ENCODE measurements at regions not wholly inside any gene's neighbourhood (a gene's known extent, or its start where the extent isn't known, plus 50 kb on each side); places are given as distances from the start of the nearest gene placed in this dataset.

DNA sequence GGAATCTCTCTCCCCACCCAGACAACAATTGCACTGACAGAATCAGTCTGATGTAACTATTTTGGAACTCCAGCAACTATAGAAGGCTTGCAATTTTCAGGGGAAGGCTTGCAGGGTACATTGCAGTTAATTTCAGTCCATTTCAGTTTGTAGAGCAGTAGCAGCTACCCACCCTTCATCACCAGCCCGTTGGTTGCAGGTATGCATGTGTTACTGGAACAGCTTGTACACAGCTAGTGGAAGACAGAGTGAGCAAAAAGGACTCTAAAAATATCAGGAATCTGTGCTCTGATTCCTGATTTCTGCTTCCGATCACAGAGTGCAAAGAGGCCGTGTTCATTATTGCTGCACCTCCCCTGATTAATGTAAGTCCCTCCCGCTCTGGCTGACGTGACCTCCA, 449.0 kb downstream of the NPHP4 start:
- peaks cover 5% of the 10 kb centered on the region for H3K27me3 Mint-ChIP-seq (ENCODE audit: low read depth)

DNA sequence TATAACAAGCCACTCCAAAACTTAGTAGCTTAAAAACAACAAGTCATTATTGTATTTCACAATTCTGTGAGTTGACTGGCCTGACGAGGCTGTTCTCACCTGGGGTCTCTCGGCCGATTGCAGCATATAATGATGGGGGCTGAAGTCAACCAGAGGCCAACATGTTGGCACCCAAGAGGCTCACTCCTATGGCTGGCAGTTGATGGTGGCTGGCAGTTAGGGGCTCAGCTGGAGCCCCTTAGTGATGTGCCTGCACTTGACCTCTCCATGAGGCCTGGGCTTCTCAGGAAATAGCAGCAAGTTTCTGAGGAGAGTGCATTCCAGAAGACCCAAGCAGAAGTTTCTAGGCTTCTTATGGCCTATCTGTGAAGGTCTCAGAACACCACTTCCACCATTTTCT, 459.4 kb downstream of the NPHP4 start:
- no peak overlapping the region for H3K27ac Mint-ChIP-seq
- H3K9me3 Mint-ChIP-seq: peaks cover 12% of the 10 kb centered on the region
- no peaks in the 10 kb centered on the region for H3K4me1 Mint-ChIP-seq
- H3K36me3 Mint-ChIP-seq (ENCODE audit: low read depth): no peaks in the 10 kb centered on the region
- H3K4me3 Mint-ChIP-seq: no peak overlapping the region
- peaks cover 32% of the 10 kb centered on the region for H3K27me3 Mint-ChIP-seq (ENCODE audit: low read depth)
- no peak for TF ChIP-seq CTCF (IDR thresholded peaks at IDR 0.05; ENCODE audit: unreplicated experiment in 3 of 3)

More for the DNA sequence above, 449.0 kb downstream of the NPHP4 start:
- TF ChIP-seq CTCF (IDR thresholded peaks at IDR 0.05; ENCODE audit: unreplicated experiment in 3 of 3): no peak
- Mint-ChIP-seq H3K9me3 (peaks cover 12% of the 10 kb centered on the region), H3K4me1 (no peaks in the 10 kb centered on the region), H3K27ac (no peak overlapping the region), H3K36me3 (ENCODE audit: low read depth) (no peaks in the 10 kb centered on the region), H3K4me3 (no peak overlapping the region)

- no peak overlapping the region for H3K27ac Mint-ChIP-seq
- H3K9me3 Mint-ChIP-seq: peaks cover 7% of the 10 kb centered on the region
- no peak for TF ChIP-seq CTCF (IDR thresholded peaks at IDR 0.05; ENCODE audit: unreplicated experiment in 3 of 3)
- no peaks in the 10 kb centered on the region for H3K36me3 Mint-ChIP-seq (ENCODE audit: low read depth)
- H3K4me3 Mint-ChIP-seq: no peak overlapping the region
- H3K4me1 Mint-ChIP-seq: no peaks in the 10 kb centered on the region
- peaks cover 21% of the 10 kb centered on the region for H3K27me3 Mint-ChIP-seq (ENCODE audit: low read depth)
These were observed 465.2 kb downstream of the NPHP4 start for GRCh38 chr1:5526822-5527551.

GRCh38 chr1:5526385-5526750, 465.9 kb downstream of the NPHP4 start:
- TF ChIP-seq CTCF (IDR thresholded peaks at IDR 0.05; ENCODE audit: unreplicated experiment in 3 of 3): no peak
- peaks cover 7% of the 10 kb centered on the region for H3K9me3 Mint-ChIP-seq
- H3K27me3 Mint-ChIP-seq (ENCODE audit: low read depth): peaks cover 20% of the 10 kb centered on the region
- H3K4me3 Mint-ChIP-seq: no peak overlapping the region
- H3K36me3 Mint-ChIP-seq (ENCODE audit: low read depth): no peaks in the 10 kb centered on the region
- H3K4me1 Mint-ChIP-seq: no peaks in the 10 kb centered on the region
- H3K27ac Mint-ChIP-seq: no peak overlapping the region

DNA sequence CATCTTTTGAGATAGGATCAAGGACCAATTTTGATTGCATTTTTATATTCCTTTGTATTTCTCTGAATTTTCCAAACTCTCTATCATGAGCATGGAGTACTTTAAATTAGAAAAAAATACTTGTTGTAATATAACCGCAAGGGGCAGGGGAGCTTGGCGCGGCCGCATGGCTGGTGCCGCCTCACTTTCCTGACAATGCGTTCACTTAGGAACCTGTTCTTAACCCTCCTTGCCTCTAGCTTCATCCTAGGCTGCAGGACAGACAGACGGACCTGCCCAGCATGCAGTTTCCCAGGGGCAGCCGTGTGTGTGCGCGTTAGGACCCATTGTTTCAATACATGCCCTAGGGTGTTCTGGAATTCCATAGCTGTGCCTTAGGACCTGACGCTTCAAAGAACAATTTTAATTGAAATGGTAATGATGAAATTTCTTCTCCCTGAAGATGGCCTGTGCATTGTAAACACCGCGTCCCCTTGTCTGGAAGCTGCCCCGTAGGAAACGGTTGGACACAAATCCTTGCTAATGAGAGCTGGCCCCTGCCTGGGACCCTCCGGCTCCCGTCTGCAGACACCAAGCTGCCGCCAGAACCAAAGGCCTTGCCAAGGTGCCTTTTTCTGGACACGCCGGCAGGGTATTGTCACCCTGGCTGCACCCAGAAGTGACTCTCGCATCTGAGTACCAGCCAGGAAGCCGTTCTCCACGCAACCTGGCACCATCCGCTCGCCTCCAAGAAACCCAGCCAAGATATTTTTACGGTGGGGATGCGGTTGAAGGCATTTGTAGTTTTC, 466.4 kb downstream of the NPHP4 start:
- H3K4me1 Mint-ChIP-seq: no peaks in the 10 kb centered on the region
- no peak for TF ChIP-seq CTCF (IDR thresholded peaks at IDR 0.05; ENCODE audit: unreplicated experiment in 3 of 3)
- H3K27ac Mint-ChIP-seq: no peak overlapping the region
- H3K9me3 Mint-ChIP-seq: peaks cover 7% of the 10 kb centered on the region
- H3K27me3 Mint-ChIP-seq (ENCODE audit: low read depth): peaks cover 26% of the 10 kb centered on the region
- no peak overlapping the region for H3K4me3 Mint-ChIP-seq
- H3K36me3 Mint-ChIP-seq (ENCODE audit: low read depth): no peaks in the 10 kb centered on the region
